DMS 273 treated with DMSO at 0.1 percent for 48 hours (cell line): ENCODE measurements at regions not wholly inside any gene's neighbourhood (a gene's known extent, or its start where the extent isn't known, plus 50 kb on each side); places are given as distances from the start of the nearest gene placed in this dataset.

Experiments used
- DNase-seq: peaks from one replicate; lab custom pipeline; 2025; lab: John Stamatoyannopoulos, UW

GRCh38 chr4:189032606-189033338 lies 893.5 kb downstream of the TRIML1 start:
- no peak for DNase-seq

GRCh38 chr4:189033801-189034347 lies 894.6 kb downstream of the TRIML1 start:
- DNase-seq: no peak

DNA sequence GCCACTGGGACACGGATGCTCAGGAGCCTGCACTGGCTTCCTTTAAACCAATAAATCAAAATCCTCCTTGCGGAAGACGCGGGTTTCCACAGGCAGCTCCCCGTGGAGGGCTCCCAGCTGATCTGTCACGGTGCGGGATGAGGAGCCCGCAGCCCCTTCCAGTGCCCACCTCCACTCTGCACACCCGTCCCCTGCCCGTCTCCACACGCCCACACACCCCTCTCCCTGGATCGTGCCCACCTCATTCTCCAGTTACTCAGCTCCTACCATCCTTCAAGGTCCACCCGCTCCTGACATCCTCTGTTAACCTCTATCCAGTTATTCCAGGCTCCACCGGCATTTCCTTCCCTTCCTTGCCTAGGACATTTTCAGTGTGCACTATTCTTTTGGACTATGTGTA lies 895.9 kb downstream of the TRIML1 start:
- DNase-seq: no peak

DNA sequence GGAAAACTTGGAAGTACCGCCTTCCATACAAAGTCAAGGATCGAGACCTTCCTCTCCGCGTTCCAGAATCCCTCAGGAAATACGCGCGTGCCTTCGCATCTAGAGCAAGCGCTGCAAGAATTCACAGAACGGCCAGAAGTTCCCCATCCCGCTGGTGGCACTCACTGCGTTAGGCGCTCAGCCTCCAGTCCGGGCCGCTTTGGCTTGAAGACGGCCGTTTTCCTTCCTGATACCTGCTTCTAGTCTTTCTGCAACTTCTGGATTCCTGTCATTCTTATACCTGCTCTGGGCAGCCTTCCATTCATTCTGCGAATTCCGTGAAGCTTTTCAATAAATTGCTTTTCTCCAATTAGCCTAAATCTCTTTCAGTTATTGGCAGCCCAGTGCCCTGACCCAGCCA lies 896.4 kb downstream of the TRIML1 start:
- DNase-seq: no peak

DNA sequence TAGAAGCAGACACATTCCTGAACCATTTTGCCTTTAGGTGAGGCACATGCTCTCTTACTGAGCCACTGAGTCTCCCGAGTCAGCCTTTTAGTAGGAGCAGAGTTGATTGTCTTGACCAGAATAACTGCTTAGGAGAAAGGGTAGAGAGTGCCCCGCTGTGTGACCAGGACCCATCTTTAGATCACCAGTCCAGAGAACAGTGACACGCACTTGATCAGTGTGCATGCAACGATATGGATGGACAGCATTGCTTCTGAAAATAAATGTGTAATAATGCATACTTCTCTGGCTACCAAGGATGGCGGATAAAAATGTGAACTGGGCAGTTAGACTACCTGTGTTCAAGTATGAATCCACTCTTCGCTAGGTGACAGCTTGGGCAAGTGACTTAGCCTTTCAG lies 897.7 kb downstream of the TRIML1 start:
- DNase-seq: no peak

- no peak for DNase-seq
Measured at GRCh38 chr4:189046642-189047041, 894.0 kb upstream of the FRG1 start.

- DNase-seq: no peak
Measured at GRCh38 chr4:189048119-189048518, 892.6 kb upstream of the FRG1 start.

DNA sequence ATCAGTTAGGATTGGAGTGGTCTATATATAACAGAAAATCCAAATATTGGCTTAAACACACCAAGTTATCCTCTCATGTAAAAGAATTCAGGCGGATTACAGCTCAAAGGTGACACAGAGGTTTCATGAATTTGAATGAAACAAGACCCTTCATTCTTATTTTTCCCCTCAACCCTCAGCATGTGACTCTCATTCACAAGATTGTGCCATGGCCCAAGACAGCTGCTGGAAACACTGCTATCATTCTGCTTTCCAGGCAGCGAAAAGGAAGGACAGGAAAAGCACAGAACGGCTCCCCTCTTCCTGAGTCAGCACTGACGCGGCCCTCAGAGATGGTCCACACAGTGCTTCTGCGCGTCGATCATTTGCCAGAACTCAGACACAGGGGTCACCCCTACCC lies 891.0 kb upstream of the FRG1 start:
- DNase-seq: no peak

- DNase-seq: no peak
Measured at GRCh38 chr4:189050643-189051042, 890.0 kb upstream of the FRG1 start.

GRCh38 chr4:189053621-189054020 lies 887.1 kb upstream of the FRG1 start:
- DNase-seq: no peak

- no peak for DNase-seq
Measured at GRCh38 chr4:189060104-189060503, 880.6 kb upstream of the FRG1 start.

DNA sequence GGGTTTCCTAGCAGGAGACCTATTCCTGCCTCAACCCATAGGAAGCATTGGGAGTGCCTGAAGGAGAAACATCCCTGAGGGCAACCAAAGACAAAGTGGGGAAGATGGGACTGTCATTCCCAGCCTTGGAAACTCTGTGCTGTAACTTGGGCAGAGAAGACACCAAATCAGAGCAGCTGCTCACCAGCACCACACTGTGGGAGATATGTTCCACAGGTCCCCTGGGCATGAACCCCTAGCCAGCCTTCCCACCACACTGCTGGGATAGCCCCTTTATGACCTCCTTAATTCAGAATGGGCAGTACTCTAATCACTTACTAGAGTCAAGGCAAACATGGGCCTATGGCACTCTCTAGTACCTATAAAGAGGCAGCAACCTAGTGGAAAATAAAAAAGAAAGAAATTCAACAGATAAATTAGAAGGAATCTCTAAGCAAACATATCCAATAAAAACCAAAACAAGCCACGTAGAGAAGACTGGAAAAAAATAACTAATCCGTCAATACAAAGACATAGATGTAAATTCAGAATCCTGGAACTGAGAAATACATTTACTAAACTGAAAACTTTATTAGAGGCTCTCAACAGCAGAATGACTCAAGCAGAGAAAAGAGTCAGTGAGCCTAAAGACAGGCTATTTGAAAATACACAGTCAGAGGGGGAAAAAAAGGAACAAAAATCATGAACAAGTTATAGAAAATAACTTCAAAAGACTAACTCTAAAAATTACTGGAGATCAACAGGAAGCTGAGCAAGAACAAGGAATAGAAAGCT lies 878.4 kb upstream of the FRG1 start:
- no peak for DNase-seq

DNA sequence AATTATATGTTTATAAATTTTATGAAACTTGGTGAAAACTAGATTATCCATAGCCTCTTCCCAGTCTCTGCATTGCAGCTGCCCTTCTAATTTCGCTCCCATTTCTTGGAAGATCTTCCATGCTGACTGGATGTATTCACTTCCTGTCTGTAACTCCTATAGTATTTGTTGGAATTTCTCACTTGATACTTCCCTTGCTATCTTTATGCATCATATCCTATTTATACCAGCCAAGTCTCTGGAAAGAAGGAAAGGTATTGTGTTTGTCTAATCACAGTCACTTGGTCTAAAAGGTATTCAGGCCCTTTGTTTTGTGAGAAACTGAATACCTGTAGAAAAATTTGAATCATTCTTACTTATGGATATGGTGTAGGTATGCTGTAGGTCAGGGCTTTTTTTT lies 870.9 kb upstream of the FRG1 start:
- no peak for DNase-seq

DNA sequence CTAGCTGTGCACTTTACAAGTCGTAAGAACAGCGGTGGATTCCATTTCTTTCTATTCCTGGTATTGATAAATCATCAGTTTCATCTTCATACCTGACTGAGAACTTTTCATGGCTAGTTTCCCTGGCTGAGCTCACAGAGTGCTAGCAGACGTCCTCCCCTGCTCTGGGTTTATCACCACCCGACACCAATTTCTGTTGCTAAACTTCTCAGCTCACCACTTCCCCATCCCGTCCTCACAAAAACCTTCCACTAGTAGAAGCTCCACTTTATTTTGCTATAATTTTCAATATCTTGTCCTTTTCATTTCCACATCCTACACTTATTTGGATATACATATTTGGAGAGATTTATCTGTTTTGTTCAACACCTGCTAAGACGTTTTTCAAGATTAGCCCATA lies 869.4 kb upstream of the FRG1 start:
- no peak for DNase-seq

DNA sequence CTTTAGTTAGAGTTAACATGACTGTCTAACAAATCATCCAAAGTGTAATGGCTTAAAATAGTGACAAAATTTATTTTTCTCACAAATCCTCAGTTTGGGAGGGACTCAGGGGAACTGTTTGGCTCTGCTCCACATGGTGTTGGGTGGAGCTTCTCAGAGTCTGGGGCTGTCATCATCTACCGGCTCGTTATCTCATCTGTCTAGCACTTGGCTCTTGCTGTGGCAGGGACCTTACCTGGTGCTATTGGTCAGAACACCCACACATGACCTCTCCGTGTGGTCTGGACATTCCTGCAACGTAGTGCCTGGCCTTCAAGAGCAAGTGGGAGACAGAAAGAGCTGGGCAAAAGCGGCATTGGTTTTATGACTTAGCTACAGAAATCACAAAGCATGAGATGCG lies 866.9 kb upstream of the FRG1 start:
- no peak for DNase-seq

GRCh38 chr4:189081826-189082225 lies 858.8 kb upstream of the FRG1 start:
- DNase-seq: no peak

DNA sequence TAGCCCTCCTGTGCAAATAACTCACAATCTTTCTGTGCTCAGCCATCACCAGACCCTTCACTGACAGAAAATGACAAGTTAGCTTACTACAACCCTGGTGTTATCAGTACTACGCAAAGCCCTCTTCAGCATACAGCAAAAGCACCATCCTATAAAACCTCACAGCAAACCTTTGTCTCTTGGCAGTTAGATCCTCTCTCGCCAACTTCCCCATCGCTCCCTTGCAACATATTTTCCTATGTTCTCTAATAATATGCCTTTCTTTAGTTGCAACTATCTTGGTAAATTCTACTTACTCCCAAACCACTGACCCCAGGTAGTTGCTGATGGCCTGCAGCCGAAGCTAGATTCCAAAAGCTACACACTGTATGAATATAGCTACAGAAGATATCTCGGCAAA lies 856.9 kb upstream of the FRG1 start:
- DNase-seq: no peak

GRCh38 chr4:189084671-189085070 lies 856.0 kb upstream of the FRG1 start:
- DNase-seq: no peak

DNA sequence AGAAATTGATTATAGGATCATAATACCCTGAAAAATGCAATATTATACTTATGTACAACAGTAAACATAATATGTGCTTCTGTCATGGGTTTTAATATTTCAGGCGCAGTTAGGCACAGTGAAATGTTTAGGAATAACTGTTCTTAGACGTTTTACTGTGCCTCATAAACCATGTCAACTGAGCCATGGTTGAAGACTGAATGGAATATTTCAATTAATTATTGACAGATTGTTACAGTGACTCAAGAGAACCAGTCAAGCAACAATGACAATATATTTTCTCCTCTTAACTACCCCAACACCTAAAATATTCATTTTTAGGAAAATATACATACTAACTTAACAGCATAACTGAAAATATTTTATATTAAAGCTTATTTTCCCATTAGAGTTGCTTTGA lies 852.7 kb upstream of the FRG1 start:
- no peak for DNase-seq

DNA sequence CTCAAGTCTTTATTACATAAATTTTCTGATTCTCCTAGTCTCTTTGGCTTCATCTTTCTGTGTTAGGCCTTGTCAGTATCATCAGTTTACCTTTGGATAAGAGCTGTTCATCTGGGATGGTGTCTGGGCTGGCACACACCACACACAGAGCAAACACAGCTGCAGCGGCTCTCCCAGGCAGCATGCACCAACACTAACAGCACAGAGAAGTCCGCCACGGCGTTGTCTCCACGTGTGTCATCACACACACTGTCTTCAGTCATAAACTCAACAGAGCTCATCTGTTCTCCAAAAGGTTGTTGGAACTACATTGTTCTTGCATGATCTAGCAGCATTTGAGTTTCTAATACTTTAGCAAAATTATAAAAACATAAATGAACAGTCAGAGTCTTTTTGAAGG lies 851.9 kb upstream of the FRG1 start:
- no peak for DNase-seq

DNA sequence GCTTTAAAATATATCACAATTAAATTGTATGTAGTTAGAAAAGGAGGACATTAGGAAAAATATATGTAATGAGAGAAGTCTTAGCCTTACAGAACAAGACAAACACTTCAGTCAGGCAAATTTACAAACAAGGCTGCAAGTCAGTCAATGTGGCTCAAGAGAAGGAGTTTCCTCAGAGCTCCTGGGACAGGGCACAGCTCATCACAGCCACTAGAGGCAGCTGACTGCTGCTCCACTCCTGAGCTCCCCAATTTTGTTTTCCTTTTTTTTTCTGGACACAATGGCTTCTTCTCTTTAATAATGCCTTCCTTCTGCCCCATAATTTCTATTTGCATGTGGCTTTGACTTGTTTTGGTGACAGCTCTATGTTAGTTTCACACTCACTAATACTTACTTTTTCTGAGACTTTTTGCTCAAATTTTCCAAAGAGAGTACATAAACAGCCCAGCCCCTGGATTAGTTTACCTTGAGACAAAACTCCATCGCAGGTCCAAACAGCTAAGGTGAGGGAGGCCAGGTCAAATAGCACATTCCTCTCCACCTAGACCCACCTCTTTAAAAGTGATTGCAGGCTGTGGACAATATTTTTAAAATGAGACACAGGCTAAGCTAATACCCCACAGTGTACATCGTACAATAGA lies 850.4 kb upstream of the FRG1 start:
- no peak for DNase-seq

- no peak for DNase-seq
Measured at GRCh38 chr4:189092581-189092980, 848.1 kb upstream of the FRG1 start.

DNA sequence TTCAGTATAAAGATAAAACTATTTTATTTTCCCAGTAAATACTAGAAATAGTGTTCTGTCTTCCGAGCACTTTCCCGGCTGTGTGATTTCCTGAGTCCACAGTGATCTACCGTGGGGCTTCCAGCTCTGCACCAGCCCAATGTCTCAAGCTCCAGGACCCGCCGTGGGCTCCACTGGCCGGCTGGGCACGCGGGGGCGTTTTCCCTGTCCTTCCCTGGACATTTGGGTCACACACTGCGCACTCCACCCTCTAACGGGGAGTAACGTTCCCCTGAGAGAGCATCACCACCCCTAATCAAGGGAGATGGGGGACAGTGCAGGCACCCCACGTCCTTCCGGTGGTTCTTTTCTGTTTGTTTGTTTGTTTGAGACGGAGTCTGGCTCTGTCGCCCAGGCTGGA lies 844.6 kb upstream of the FRG1 start:
- DNase-seq: no peak
